Embryonic facial prominence (tissue), 1 donor: ENCODE measurements at regions not wholly inside any gene's neighbourhood (a gene's known extent, or its start where the extent isn't known, plus 50 kb on each side); places are given as distances from the start of the nearest gene placed in this dataset.

ENCODE experiments used
- DNase-seq: peaks from one replicate; pipeline ENCODE4 v3.0.0-alpha.2; 2016; ENCODE audit errors: extremely low spot score

GRCh38 chr6:28736121-28736520 is 187.7 kb downstream of the TRIM27 start:
- DNase-seq: no peak

- no peak for DNase-seq
Observed at GRCh38 chr6:28737750-28738395, 185.9 kb downstream of the TRIM27 start.

- DNase-seq: no peak
Observed at GRCh38 chr6:28738396-28738765, 185.4 kb downstream of the TRIM27 start.

GRCh38 chr6:28741363-28741762 is 182.4 kb downstream of the TRIM27 start:
- DNase-seq: no peak

DNA sequence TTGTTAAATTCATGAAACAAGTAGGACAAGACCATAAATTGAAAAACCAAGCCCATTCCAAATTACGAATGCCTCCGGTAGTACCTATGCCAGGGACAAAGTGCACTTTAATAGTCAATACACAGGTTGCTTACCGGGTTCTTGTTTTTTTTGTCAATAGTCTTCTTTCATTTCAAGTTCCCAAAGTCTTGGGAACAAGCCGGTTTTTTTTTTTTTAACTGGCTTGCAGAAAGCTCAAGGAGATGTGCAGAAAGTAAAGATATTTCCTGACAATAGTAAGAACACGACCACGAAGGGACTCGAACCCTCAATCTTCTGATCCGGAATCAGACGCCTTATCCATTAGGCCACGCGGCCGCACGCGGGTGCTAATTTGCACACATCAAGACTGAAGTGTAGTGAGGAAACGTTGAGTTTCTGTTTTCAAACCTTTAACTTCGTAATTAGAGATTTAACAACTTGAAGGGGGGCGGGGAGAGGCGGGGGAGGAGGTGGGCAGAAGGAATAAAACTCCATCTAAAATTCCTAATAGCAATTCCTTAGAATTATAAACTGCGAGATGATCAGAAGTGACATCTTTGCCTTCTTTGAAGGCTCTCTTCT is 181.0 kb downstream of the TRIM27 start:
- no peak for DNase-seq

DNA sequence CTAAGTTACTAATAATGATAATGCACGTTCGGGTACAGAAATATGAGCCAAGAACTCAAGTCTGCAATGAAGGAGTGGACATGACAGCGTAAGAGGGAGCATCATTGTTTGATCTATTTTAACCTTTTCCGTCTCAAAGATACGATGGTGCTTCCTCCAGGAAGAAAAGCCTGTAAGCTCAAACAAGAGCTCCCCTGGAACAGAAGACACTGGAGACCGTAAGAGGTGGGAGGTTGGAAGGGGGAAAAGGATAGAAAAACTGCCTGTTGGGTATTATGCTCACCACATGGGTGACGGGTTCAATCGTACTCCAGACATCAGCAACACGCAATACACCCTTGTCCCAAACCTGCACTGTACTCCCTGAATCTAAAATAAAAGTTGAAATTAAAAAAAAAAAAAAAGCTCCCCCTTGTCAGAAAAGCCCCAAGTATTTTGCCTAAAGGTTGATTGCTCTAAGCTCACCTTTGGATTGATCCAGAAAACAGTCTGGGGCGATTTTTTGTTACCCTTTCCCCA is 180.5 kb downstream of the TRIM27 start:
- no peak for DNase-seq

GRCh38 chr6:28747083-28747630 is 176.6 kb downstream of the TRIM27 start:
- DNase-seq: no peak

GRCh38 chr6:28747631-28748157 is 176.1 kb downstream of the TRIM27 start:
- no peak for DNase-seq

DNA sequence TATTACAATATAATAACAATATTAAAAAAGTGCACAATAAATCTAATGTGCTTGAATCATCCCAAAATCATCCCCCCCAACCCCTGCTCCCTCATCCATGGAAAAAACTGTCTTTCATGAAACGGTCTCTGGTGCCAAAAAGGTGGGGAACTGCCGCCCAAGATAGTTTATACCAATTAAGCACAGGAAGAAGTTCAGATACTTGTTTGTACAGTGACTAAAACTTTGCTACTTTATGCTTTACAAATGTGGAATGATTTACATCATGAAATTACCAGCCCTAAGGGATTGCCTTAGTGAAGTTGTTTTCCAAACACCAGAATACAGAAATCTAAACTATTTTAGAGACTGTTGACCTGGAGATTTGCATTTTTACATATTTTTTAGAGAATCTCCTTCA is 175.6 kb downstream of the TRIM27 start:
- no peak for DNase-seq

DNA sequence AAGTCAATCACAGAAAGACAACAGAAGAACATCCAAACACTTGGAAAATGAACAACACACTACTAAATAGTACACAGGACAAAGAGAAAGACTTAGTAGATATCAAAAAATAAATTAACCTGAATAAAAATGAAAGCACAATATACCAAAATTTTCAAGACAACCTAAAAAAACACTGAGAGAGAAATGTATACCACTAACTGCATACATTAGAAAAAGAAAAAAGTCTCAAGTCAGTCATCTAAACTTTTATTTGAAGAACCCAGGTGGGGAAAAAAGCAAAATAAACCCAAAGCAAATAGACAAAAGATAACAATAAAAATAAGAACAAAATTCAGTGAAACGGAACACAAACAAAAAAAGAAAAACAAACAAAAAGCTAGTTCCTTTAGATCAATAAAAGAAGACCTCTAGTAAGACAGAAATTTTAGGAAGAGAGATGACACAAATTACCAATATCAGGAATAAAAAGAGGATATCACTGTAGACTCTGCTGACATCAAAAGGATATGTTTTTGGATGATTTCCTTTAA is 172.8 kb downstream of the TRIM27 start:
- DNase-seq: no peak

DNA sequence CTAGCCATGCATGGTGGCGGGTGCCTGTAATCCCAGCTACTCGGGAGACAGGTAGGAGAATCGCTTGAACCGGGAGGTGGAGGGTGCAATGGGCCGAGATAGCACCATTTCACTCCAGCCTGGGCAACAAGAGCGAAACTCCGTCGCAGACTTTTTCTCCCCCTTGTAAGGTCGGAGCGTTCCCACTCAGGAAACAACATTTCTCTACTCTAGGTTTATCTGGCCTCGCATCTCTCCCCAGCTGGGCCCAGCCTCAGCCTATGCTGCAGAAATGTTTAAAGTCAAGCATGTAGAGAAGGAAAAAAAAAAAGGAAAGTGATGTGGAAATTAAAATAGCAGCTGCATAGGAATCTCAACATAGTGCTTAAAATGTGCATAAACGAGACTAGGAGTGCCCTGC is 172.3 kb downstream of the TRIM27 start:
- DNase-seq: no peak

- no peak for DNase-seq
Observed at GRCh38 chr6:28751963-28752350, 171.8 kb downstream of the TRIM27 start.

DNA sequence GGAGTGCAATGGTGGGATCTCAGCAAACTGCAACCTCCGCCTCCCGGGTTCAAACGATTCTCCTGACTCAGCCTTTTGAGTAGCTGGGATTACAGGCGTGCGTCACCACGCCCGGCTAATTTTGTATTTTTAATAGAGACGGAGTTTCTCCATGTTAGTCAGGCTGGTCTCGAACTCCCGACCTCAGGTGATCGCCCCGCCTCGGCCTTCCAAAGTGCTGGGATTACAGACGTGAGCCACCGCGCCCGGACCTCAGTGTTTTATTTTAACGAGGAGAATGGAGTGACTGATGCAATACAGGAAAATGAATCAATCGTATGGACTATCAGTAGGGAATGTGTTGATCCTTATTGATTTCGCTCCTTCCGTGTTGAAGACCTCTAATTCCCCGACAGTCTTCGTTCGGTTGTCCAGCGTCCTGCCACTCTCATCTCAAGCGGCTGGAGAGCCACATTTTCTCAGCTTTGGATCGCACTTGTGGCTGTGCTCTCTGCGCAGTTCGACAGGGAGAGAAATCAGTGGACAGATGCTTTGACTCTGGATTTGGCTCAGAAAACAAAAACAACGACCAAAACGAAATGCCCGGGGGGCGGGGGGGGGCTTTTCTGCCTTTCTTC is 166.2 kb downstream of the TRIM27 start:
- DNase-seq: no peak

GRCh38 chr6:28758046-28758817 is 165.6 kb downstream of the TRIM27 start:
- no peak for DNase-seq

GRCh38 chr6:28758818-28759235 is 165.0 kb downstream of the TRIM27 start:
- no peak for DNase-seq

DNA sequence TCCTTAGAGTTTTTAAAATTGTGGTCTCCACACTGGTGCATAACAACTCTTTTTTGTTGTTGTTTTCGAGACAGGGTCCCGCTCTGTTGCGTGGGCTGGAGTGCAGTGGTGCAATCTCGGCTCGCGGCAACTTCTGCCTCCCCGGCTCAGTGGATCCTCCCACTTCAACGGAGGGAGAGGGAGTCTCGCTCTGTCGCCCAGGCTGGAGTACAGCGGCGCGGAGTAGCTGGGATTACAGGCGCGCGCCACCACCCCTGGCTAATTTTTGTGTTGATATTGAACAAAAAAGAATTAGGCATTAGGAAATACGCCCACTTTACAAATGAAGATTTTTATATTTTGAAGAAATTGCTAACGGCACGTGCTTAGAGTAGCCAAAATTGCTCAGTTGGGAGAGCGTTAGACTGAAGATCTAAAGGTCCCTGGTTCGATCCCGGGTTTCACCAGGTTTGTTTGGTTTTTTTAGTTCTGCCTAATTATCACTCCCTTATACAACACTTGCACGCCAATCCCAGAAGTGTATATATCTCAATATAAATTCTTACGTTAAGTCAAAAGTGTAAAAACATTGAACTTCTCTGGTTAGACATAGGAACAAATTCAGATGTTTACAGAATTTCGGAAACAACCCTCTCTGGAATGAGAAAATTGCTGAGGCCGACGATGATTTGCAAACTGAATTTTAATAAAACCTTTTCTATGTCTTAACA is 159.6 kb downstream of the TRIM27 start:
- DNase-seq: no peak

DNA sequence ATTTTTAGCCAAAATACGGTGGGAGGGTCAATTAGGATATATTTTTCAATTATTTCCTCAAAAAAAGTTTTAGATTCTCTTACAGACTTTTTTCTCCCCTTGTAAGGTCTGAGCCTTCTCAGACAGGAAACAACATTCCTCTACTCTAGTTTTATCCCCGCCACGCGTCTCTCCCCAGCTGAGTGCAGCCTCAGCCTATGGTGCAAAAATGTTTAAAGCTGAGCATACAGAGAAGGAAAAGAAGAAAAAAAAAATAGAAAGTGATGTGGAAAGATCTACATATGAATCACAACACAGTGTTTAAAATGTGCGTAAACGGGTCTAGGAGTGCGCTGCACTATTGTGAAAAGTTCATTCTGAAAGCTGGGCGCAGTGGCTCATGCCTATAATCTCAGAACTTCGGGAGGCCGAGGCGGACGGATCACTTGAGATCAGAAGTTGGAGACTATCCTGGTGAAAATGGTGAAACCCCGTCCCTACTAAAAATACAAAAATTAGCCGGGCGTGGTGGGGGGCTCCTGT is 159.0 kb downstream of the TRIM27 start:
- DNase-seq: no peak

DNA sequence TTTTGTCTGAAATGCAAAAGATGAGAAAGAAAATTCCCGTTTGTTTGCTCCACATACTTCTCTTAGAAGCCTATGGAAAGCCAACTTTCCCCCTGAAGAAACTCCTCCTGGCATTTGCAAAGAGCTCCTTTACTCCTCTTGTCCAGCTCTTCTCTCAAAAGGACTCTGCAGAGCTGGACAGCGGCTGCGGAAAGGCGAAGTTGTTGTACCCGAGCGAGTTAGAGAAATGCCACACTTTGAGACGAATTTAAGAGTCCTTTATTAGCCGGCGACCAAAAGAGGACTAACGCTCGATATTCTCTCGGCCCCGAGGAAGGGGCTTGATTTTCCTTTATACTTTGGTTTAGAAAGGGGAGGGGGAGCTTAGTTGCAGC is 157.8 kb downstream of the TRIM27 start:
- DNase-seq: no peak

- DNase-seq: no peak
Observed at GRCh38 chr6:28766426-28766825, 157.4 kb downstream of the TRIM27 start.

DNA sequence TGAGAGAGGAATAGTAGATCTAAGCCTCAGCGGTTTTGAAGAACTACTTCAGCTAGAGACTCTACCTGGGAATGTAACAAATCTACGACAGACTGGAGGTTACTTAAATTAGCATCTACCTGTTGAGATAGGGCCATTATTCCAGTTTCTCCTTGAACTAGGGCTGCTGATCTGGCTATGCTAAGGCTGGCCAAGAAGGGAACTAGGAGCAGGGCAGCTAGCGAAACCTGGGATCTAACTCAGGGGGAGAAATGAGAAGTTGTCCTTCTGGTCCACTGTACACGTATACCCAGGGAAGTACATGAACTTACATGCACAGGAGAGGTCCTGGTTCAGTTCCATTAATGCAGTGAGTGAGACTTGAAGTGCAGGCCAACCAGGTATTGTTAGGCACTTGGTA is 156.7 kb downstream of the TRIM27 start:
- DNase-seq: no peak

- DNase-seq: no peak
Observed at GRCh38 chr6:28767691-28768090, 156.1 kb downstream of the TRIM27 start.
